NCI-H2081 (cell line): ENCODE measurements at regions not wholly inside any gene's neighbourhood (a gene's known extent, or its start where the extent isn't known, plus 50 kb on each side); places are given as distances from the start of the nearest gene placed in this dataset.
"Not testable (repeated sequence)": the region's sequence is repeated elsewhere in the genome, so short reads cannot be mapped to it uniquely, and the experiment has no call there.

ENCODE experiments used
- DNase-seq, 2 experiments: peaks; one replicate each; lab custom pipeline; 2025; lab: John Stamatoyannopoulos, UW

GRCh38 chr6:22349051-22349450, 52.2 kb upstream of the PRL start:
- no peak for DNase-seq

- no peak for DNase-seq
These were observed 52.7 kb upstream of the PRL start for GRCh38 chr6:22349528-22349927.

GRCh38 chr6:22350109-22350508, 53.3 kb upstream of the PRL start:
- no peak for DNase-seq

- DNase-seq = no peak
These were observed 56.3 kb upstream of the PRL start for GRCh38 chr6:22353101-22353500.

- DNase-seq = no peak
These were observed 59.6 kb upstream of the PRL start for GRCh38 chr6:22356362-22356940.

- no peak for DNase-seq
These were observed 60.9 kb upstream of the PRL start for GRCh38 chr6:22357724-22358189.

GRCh38 chr6:22361576-22361975, 64.7 kb upstream of the PRL start:
- no peak for DNase-seq

- peak in 1 of 2 experiments; percentile 11 for DNase-seq
These were observed 65.5 kb upstream of the PRL start for GRCh38 chr6:22362361-22362760.

- peak in 1 of 2 experiments; percentile 56 for DNase-seq
These were observed 66.4 kb upstream of the PRL start for GRCh38 chr6:22363166-22363713.

- DNase-seq = no peak
These were observed 66.9 kb upstream of the PRL start for GRCh38 chr6:22363714-22364239.

- no peak for DNase-seq
These were observed 67.5 kb upstream of the PRL start for GRCh38 chr6:22364306-22364705.

- no peak for DNase-seq
These were observed 69.4 kb upstream of the PRL start for GRCh38 chr6:22366214-22366613.

- no peak for DNase-seq
These were observed 70.5 kb upstream of the PRL start for GRCh38 chr6:22367346-22367745.

GRCh38 chr6:22368794-22369193, 72.0 kb upstream of the PRL start:
- DNase-seq = no peak

GRCh38 chr6:22372922-22373321, 76.1 kb upstream of the PRL start:
- no peak for DNase-seq

- DNase-seq = not testable (repeated sequence)
These were observed 78.1 kb upstream of the PRL start for GRCh38 chr6:22374950-22375349.

- DNase-seq = not testable (repeated sequence)
These were observed 79.5 kb upstream of the PRL start for GRCh38 chr6:22376293-22376692.

- DNase-seq = not testable (repeated sequence)
These were observed 81.7 kb upstream of the PRL start for GRCh38 chr6:22378536-22378935.

- no peak for DNase-seq
These were observed 83.4 kb upstream of the PRL start for GRCh38 chr6:22380236-22380635.

- no peak for DNase-seq
These were observed 85.2 kb upstream of the PRL start for GRCh38 chr6:22381845-22382544.

- no peak for DNase-seq
These were observed 86.2 kb upstream of the PRL start for GRCh38 chr6:22383016-22383415.

- no peak for DNase-seq
These were observed 95.9 kb upstream of the PRL start for GRCh38 chr6:22392711-22393110.

GRCh38 chr6:22394691-22395090, 97.9 kb upstream of the PRL start:
- DNase-seq = no peak
